ENCODE measurements at regions not wholly inside any gene's neighbourhood (a gene's known extent, or its start where the extent isn't known, plus 50 kb on each side); places are given as distances from the start of the nearest gene placed in this dataset.

DNA sequence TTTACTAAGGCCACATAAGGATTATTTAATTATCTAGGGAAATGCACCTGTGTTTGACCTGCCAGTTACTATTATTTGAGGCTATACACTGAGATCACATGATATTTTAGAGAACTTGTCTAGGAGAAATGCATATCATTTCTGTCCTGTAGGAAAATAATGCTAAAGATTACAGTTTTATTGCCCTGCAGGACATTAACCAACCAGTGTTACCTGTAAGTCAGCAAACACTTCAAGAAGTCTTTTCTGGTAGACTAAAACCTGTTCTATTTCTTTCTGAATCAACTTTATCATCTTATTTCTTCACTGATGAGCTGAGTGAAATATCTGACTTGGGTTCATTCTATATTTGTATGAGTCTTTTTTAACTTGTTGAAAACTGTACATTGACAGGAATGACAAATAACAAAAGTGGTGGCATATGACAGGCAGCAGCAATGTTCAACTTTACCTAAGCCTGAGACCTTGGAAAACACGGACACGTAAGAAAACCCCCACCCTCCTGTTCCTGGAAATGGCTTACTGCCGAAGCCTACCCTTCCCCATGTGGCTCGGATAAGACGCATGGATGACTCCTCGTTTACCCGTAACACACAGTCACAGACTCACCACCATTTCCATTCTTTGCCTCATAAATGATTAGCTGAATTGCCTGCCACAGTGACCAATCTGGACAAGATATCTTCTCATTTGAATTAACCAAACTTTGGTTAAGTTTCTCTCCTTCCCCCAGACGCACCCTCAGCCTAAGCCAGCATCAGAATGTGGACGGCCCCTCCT, 118.0 kb upstream of the CD93 start (continued):
- TF ChIP-seq, protein P1, sequence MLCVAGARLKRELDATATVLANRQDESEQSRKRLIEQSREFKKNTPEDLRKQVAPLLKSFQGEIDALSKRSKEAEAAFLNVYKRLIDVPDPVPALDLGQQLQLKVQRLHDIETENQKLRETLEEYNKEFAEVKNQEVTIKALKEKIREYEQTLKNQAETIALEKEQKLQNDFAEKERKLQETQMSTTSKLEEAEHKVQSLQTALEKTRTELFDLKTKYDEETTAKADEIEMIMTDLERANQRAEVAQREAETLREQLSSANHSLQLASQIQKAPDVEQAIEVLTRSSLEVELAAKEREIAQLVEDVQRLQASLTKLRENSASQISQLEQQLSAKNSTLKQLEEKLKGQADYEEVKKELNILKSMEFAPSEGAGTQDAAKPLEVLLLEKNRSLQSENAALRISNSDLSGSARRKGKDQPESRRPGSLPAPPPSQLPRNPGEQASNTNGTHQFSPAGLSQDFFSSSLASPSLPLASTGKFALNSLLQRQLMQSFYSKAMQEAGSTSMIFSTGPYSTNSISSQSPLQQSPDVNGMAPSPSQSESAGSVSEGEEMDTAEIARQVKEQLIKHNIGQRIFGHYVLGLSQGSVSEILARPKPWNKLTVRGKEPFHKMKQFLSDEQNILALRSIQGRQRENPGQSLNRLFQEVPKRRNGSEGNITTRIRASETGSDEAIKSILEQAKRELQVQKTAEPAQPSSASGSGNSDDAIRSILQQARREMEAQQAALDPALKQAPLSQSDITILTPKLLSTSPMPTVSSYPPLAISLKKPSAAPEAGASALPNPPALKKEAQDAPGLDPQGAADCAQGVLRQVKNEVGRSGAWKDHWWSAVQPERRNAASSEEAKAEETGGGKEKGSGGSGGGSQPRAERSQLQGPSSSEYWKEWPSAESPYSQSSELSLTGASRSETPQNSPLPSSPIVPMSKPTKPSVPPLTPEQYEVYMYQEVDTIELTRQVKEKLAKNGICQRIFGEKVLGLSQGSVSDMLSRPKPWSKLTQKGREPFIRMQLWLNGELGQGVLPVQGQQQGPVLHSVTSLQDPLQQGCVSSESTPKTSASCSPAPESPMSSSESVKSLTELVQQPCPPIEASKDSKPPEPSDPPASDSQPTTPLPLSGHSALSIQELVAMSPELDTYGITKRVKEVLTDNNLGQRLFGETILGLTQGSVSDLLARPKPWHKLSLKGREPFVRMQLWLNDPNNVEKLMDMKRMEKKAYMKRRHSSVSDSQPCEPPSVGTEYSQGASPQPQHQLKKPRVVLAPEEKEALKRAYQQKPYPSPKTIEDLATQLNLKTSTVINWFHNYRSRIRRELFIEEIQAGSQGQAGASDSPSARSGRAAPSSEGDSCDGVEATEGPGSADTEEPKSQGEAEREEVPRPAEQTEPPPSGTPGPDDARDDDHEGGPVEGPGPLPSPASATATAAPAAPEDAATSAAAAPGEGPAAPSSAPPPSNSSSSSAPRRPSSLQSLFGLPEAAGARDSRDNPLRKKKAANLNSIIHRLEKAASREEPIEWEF (IDR thresholded peaks at IDR 0.05; ENCODE audit: insufficient replicate concordance, low read depth, low read length): no peak
- TF ChIP-seq, protein P2, sequence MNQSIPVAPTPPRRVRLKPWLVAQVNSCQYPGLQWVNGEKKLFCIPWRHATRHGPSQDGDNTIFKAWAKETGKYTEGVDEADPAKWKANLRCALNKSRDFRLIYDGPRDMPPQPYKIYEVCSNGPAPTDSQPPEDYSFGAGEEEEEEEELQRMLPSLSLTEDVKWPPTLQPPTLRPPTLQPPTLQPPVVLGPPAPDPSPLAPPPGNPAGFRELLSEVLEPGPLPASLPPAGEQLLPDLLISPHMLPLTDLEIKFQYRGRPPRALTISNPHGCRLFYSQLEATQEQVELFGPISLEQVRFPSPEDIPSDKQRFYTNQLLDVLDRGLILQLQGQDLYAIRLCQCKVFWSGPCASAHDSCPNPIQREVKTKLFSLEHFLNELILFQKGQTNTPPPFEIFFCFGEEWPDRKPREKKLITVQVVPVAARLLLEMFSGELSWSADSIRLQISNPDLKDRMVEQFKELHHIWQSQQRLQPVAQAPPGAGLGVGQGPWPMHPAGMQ (IDR thresholded peaks at IDR 0.05; ENCODE audit: borderline replicate concordance): no peak
- TF ChIP-seq ZBED1 (IDR thresholded peaks at IDR 0.05; ENCODE audit: borderline replicate concordance) (no peak), ETV6 (conservative IDR thresholded peaks at IDR 0.05 in 1 of 2, IDR thresholded peaks at IDR 0.05 in 1 of 2; ENCODE audit: borderline replicate concordance in 1 of 2, low read depth in 1 of 2) (no peak), BHLHE40 (IDR thresholded peaks at IDR 0.05; ENCODE audit: borderline replicate concordance in 1 of 2, low read depth in 2 of 2, low read length in 1 of 2) (no peak), LARP7 (IDR thresholded peaks at IDR 0.05) (no peak), FOS (IDR thresholded peaks at IDR 0.05; ENCODE audit: borderline replicate concordance, extremely low read depth, insufficient read length) (no peak), SIX5 (IDR thresholded peaks at IDR 0.05; ENCODE audit: low read depth, low read length, severe bottlenecking) (no peak), POLR2A (IDR thresholded peaks at IDR 0.05; ENCODE audit: low read depth, low read length) (no peak)
- TF ChIP-seq, protein P3, sequence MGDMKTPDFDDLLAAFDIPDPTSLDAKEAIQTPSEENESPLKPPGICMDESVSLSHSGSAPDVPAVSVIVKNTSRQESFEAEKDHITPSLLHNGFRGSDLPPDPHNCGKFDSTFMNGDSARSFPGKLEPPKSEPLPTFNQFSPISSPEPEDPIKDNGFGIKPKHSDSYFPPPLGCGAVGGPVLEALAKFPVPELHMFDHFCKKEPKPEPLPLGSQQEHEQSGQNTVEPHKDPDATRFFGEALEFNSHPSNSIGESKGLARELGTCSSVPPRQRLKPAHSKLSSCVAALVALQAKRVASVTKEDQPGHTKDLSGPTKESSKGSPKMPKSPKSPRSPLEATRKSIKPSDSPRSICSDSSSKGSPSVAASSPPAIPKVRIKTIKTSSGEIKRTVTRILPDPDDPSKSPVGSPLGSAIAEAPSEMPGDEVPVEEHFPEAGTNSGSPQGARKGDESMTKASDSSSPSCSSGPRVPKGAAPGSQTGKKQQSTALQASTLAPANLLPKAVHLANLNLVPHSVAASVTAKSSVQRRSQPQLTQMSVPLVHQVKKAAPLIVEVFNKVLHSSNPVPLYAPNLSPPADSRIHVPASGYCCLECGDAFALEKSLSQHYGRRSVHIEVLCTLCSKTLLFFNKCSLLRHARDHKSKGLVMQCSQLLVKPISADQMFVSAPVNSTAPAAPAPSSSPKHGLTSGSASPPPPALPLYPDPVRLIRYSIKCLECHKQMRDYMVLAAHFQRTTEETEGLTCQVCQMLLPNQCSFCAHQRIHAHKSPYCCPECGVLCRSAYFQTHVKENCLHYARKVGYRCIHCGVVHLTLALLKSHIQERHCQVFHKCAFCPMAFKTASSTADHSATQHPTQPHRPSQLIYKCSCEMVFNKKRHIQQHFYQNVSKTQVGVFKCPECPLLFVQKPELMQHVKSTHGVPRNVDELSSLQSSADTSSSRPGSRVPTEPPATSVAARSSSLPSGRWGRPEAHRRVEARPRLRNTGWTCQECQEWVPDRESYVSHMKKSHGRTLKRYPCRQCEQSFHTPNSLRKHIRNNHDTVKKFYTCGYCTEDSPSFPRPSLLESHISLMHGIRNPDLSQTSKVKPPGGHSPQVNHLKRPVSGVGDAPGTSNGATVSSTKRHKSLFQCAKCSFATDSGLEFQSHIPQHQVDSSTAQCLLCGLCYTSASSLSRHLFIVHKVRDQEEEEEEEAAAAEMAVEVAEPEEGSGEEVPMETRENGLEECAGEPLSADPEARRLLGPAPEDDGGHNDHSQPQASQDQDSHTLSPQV (IDR thresholded peaks at IDR 0.05): no peak

Data from GM12878 (cell line).